HCT116 (cell line): ENCODE measurements at regions not wholly inside any gene's neighbourhood (a gene's known extent, or its start where the extent isn't known, plus 50 kb on each side); places are given as distances from the start of the nearest gene placed in this dataset.

ENCODE experiments used
- ATAC-seq: fragments of 200-7000 bp; cut with Tn5 transposase; 2 replicates; pipeline ENCODE4 v1.9.1; 2020; ENCODE audit warnings: mild to moderate bottlenecking, moderate library complexity
- BruUV-seq: library from RNA; stranded (reverse); fragments of 400-500 nt; replicated peaks from 2 replicates; lab custom pipeline; 2021; lab: Mats Ljungman, UMichigan
- CTCF ChIA-PET: fragments of 300-600 bp; sonication (Branson Sonifier 250); formaldehyde crosslinking; loops from one replicate; lab custom pipeline; 2021; ENCODE audit warnings: antibody characterized with exemption; lab: Charles Lee
- POLR2A ChIA-PET: fragments of 300-600, 350-600 bp; sonication (Branson Sonifier 250); formaldehyde crosslinking; loops from one replicate; lab custom pipeline; 2021; ENCODE audit warnings: antibody characterized with exemption; lab: Charles Lee
- RAD21 ChIA-PET, 2 experiments: fragments of 300-600 bp; sonication (Branson Sonifier 250); formaldehyde crosslinking; loops; one replicate each; lab custom pipeline; 2023; ENCODE audit warnings: low total read pairs in 2 of 2; ENCODE audit not compliant: uncharacterized antibody in 2 of 2, unreplicated experiment in 2 of 2, low non-redundant PET in 1 of 2; lab: Charles Lee
- DNase-seq: peaks from one replicate; pipeline ENCODE4 v3.0.0-alpha.2; 2010; ENCODE audit warnings: low read depth, low spot score
- H2AFZ ChIP-seq: fragments of 200-600 bp; shearing (Covaris generic), sonication (generic); 2 replicates; pipeline ENCODE4 v1.6.1; 2017; ENCODE audit warnings: low read depth, mixed run types, mixed read lengths, antibody characterized with exemption, low read length; ENCODE audit not compliant: poor library complexity, severe bottlenecking
- H3K27ac ChIP-seq: 2 replicates; pipeline ENCODE4 v1.5.1; 2012; ENCODE audit warnings: low read depth, low read length
- H3K27me3 ChIP-seq: fragments of 200-600 bp; sonication (generic); 2 replicates; pipeline ENCODE4 v1.6.1; 2016; ENCODE audit warnings: mixed run types, low read length, mixed read lengths; ENCODE audit not compliant: insufficient read depth
- H3K36me3 ChIP-seq, 2 experiments: fragments of 200-500 bp in 1 of 2; fragments of 200-600 bp in 1 of 2; sonication (Bioruptor generic) in 1 of 2; sonication (generic) in 1 of 2; 2 replicates each; pipeline versions ENCODE4 v1.5.1 to v1.6.1; 2014 to 2016; ENCODE audit warnings: low read length in 2 of 2, inconsistent platforms in 1 of 2, mixed read lengths in 1 of 2, mixed run types in 1 of 2; ENCODE audit not compliant: insufficient read depth in 2 of 2, control insufficient read depth in 1 of 2
- H3K4me1 ChIP-seq, 2 experiments: fragments of 200-600 bp in 1 of 2; sonication (generic) in 1 of 2; 2 replicates each; pipeline versions ENCODE4 v1.5.1 to v1.6.1; 2012 to 2017; ENCODE audit warnings: low read length in 2 of 2, inconsistent platforms in 1 of 2, mild to moderate bottlenecking in 1 of 2, mixed read lengths in 1 of 2, mixed run types in 1 of 2, moderate library complexity in 1 of 2; ENCODE audit not compliant: insufficient read depth in 2 of 2, control insufficient read depth in 1 of 2
- H3K4me2 ChIP-seq: fragments of 200-600 bp; sonication (generic); 2 replicates; pipeline ENCODE4 v1.6.1; 2017; ENCODE audit warnings: mixed run types, low read length, mixed read lengths
- H3K4me3 ChIP-seq, 2 experiments: fragments of 200-600 bp in 1 of 2; sonication (generic) in 1 of 2; replicated peaks in 1 of 2; 2 replicates each; pipeline ENCODE4 v1.5.1; 2011 to 2016; ENCODE audit warnings: low read length in 2 of 2, control low read depth in 1 of 2, low read depth in 1 of 2, mild to moderate bottlenecking in 1 of 2, mixed read lengths in 1 of 2, mixed run types in 1 of 2
- H3K79me2 ChIP-seq: fragments of 200-600 bp; sonication (generic); 2 replicates; pipeline ENCODE4 v1.6.1; 2017; ENCODE audit warnings: mild to moderate bottlenecking, mixed run types, low read length, moderate library complexity, mixed read lengths; ENCODE audit not compliant: insufficient read depth
- H3K9ac ChIP-seq: fragments of 200-600 bp; sonication (generic); 2 replicates; pipeline ENCODE4 v1.6.1; 2016; ENCODE audit warnings: low read length, mixed read lengths
- H3K9me2 ChIP-seq: fragments of 200-600 bp; sonication (generic), shearing (Covaris generic); 2 replicates; pipeline ENCODE4 v1.6.1; 2017; ENCODE audit warnings: mixed run types, mild to moderate bottlenecking, moderate library complexity; ENCODE audit not compliant: insufficient read depth
- H3K9me3 ChIP-seq, 2 experiments: fragments of 200-500 bp in 1 of 2; fragments of 200-600 bp in 1 of 2; sonication (Bioruptor generic) in 1 of 2; sonication (generic) in 1 of 2; 2 replicates each; pipeline ENCODE4 v1.6.1; 2014 to 2017; ENCODE audit warnings: low read length in 2 of 2, mixed read lengths in 2 of 2, inconsistent platforms in 1 of 2, low read depth in 1 of 2, mild to moderate bottlenecking in 1 of 2, mixed run types in 1 of 2, moderate library complexity in 1 of 2; ENCODE audit not compliant: control insufficient read depth in 1 of 2, insufficient read depth in 1 of 2
- H4K20me1 ChIP-seq: fragments of 200-600 bp; sonication (generic), shearing (Covaris generic); 2 replicates; pipeline ENCODE4 v1.6.1; 2017; ENCODE audit warnings: mixed run types, mild to moderate bottlenecking, moderate library complexity; ENCODE audit not compliant: insufficient read depth
- CBX3 ChIP-seq: IDR thresholded peaks from 2 replicates; pipeline ENCODE4 v1.6.1; 2012; ENCODE audit warnings: low read depth
- CTCF ChIP-seq, 3 experiments: fragments of 200-600 bp in 1 of 3; sonication (generic) in 1 of 3; IDR thresholded peaks in 2 of 3; conservative IDR thresholded peaks in 1 of 3; 2 replicates each; pipeline ENCODE4 v1.5.1; 2012 to 2017; ENCODE audit warnings: low read depth in 2 of 3, low read length in 2 of 3, antibody characterized with exemption in 1 of 3, borderline replicate concordance in 1 of 3, control low read depth in 1 of 3, mild to moderate bottlenecking in 1 of 3, mixed read lengths in 1 of 3, mixed run types in 1 of 3, moderate library complexity in 1 of 3; ENCODE audit not compliant: insufficient read depth in 1 of 3
- EZH2 ChIP-seq: fragments of 200-600 bp; sonication (generic); IDR thresholded peaks from 2 replicates; pipeline ENCODE4 v1.6.1; 2017; ENCODE audit warnings: antibody characterized with exemption, mixed run types
- EZH2phosphoT487 ChIP-seq: fragments of 200-600 bp; IDR thresholded peaks from 2 replicates; pipeline ENCODE4 v1.6.1; 2018; ENCODE audit warnings: antibody characterized with exemption, borderline replicate concordance
- POLR2A ChIP-seq: IDR thresholded peaks from 2 replicates; pipeline ENCODE4 v1.7.0; 2011; ENCODE audit warnings: borderline replicate concordance; ENCODE audit not compliant: insufficient read depth, insufficient read length; ENCODE audit errors: extremely low read depth
- POLR2AphosphoS5 ChIP-seq: IDR thresholded peaks from 2 replicates; pipeline ENCODE4 v1.6.1; 2011; ENCODE audit warnings: mild to moderate bottlenecking, low read depth, low read length, moderate library complexity
- RAD21 ChIP-seq: IDR thresholded peaks from 2 replicates; pipeline ENCODE4 v1.6.1; 2012; ENCODE audit warnings: low read depth, mild to moderate bottlenecking
- SP1 ChIP-seq: IDR thresholded peaks from 2 replicates; pipeline ENCODE4 v1.6.1; 2012; ENCODE audit warnings: low read depth
- SRF ChIP-seq: IDR thresholded peaks from 2 replicates; pipeline ENCODE4 v1.6.1; 2012; ENCODE audit warnings: low read depth
- intact Hi-C: fragments of 100-400 bp; cut with micrococcal nuclease; formaldehyde crosslinking; loops from 2 replicates; pipeline ENCODE4 v1.10.0; 2022
- TF ChIP-seq, protein P1 (sequence below): IDR thresholded peaks from 2 replicates; pipeline ENCODE4 v1.6.1; 2011; ENCODE audit warnings: mild to moderate bottlenecking, low read length, moderate library complexity; ENCODE audit not compliant: insufficient replicate concordance; ENCODE audit errors: extremely low read depth
- TF ChIP-seq, protein P2 (sequence below): IDR thresholded peaks from 2 replicates; pipeline ENCODE4 v1.6.1; 2012; ENCODE audit warnings: low read depth

DNA sequence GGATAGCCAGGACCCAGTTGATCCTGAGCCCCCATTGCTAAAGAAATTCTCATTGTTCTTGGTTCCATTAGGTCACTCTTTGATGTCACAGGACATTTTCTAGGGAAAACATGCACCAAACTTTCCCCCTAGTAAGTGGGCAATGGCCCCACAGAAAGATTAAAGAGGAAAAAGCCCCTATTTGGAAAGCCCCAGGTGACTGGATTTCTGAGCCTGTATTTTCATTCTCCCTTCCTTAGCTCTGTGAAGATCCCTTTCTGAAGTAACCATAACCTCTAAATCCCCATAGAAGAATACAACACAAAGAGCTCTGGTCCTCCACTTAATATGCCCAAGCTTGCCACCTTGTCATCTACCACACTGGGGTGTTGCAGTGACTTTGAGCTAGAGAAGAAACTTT is 232.3 kb upstream of the FGGY start:
- no peak for DNase-seq
- ChIA-PET POLR2A (no interaction called here), RAD21 (no interaction called here)
- Histone ChIP-seq H3K9me3 (no peaks in the 10 kb centered on the region), H2AFZ (no peak overlapping the region), H4K20me1 (no peaks in the 10 kb centered on the region), H3K36me3 (no peaks in the 10 kb centered on the region), H3K79me2 (no peaks in the 10 kb centered on the region), H3K4me3 (no peak overlapping the region), H3K4me2 (no peak overlapping the region), H3K27me3 (no peaks in the 10 kb centered on the region), H3K27ac (no peak overlapping the region), H3K9ac (no peak overlapping the region), H3K4me1 (peaks cover 0 to 7% of the 10 kb centered on the region in 2 experiments; a peak in 2 of 4 replicates)
- no TSS peak for BruUV-seq
- no peak for TF ChIP-seq POLR2A
- TF ChIP-seq, protein P1, sequence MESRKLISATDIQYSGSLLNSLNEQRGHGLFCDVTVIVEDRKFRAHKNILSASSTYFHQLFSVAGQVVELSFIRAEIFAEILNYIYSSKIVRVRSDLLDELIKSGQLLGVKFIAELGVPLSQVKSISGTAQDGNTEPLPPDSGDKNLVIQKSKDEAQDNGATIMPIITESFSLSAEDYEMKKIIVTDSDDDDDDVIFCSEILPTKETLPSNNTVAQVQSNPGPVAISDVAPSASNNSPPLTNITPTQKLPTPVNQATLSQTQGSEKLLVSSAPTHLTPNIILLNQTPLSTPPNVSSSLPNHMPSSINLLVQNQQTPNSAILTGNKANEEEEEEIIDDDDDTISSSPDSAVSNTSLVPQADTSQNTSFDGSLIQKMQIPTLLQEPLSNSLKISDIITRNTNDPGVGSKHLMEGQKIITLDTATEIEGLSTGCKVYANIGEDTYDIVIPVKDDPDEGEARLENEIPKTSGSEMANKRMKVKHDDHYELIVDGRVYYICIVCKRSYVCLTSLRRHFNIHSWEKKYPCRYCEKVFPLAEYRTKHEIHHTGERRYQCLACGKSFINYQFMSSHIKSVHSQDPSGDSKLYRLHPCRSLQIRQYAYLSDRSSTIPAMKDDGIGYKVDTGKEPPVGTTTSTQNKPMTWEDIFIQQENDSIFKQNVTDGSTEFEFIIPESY = no peak
- no peak for TF ChIP-seq RAD21
- TF ChIP-seq EZH2 = no peak
- no peak for TF ChIP-seq CBX3
- TF ChIP-seq EZH2phosphoT487 = no peak
- no peak for TF ChIP-seq SRF
- TF ChIP-seq POLR2AphosphoS5 = no peak
- TF ChIP-seq, all 23 proteins: peak for 0
- intact Hi-C loops = no loop called here
- CTCF ChIA-PET = no interaction called here
- no peaks in the 10 kb centered on the region for H3K9me2 ChIP-seq
- no peak for ATAC-seq

- ChIA-PET POLR2A (no interaction called here), RAD21 (no interaction called here), CTCF (no interaction called here)
- Histone ChIP-seq H3K36me3 (no peaks in the 10 kb centered on the region), H3K9me2 (no peaks in the 10 kb centered on the region), H3K9ac (no peak overlapping the region), H4K20me1 (no peaks in the 10 kb centered on the region), H3K4me2 (no peak overlapping the region), H3K27ac (no peak overlapping the region), H3K9me3 (no peaks in the 10 kb centered on the region), H3K4me1 (peaks cover 0 to 7% of the 10 kb centered on the region in 2 experiments; a peak in 2 of 4 replicates), H3K27me3 (no peaks in the 10 kb centered on the region), H3K79me2 (no peaks in the 10 kb centered on the region), H3K4me3 (no peak overlapping the region), H2AFZ (no peak overlapping the region)
- DNase-seq = no peak
- no TSS peak for BruUV-seq
- intact Hi-C loops = no loop called here
- no peak for ATAC-seq
- TF ChIP-seq, protein P2, sequence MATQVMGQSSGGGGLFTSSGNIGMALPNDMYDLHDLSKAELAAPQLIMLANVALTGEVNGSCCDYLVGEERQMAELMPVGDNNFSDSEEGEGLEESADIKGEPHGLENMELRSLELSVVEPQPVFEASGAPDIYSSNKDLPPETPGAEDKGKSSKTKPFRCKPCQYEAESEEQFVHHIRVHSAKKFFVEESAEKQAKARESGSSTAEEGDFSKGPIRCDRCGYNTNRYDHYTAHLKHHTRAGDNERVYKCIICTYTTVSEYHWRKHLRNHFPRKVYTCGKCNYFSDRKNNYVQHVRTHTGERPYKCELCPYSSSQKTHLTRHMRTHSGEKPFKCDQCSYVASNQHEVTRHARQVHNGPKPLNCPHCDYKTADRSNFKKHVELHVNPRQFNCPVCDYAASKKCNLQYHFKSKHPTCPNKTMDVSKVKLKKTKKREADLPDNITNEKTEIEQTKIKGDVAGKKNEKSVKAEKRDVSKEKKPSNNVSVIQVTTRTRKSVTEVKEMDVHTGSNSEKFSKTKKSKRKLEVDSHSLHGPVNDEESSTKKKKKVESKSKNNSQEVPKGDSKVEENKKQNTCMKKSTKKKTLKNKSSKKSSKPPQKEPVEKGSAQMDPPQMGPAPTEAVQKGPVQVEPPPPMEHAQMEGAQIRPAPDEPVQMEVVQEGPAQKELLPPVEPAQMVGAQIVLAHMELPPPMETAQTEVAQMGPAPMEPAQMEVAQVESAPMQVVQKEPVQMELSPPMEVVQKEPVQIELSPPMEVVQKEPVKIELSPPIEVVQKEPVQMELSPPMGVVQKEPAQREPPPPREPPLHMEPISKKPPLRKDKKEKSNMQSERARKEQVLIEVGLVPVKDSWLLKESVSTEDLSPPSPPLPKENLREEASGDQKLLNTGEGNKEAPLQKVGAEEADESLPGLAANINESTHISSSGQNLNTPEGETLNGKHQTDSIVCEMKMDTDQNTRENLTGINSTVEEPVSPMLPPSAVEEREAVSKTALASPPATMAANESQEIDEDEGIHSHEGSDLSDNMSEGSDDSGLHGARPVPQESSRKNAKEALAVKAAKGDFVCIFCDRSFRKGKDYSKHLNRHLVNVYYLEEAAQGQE = no peak
- TF ChIP-seq SP1 (no peak), CTCF (IDR thresholded peaks at IDR 0.05 in 2 of 3, conservative IDR thresholded peaks at IDR 0.05 in 1 of 3; ENCODE audit: borderline replicate concordance in 1 of 3, insufficient read depth in 1 of 3, low read depth in 2 of 3, low read length in 2 of 3) (no peak)
Measured at GRCh38 chr1:59066236-59066635, 230.7 kb upstream of the FGGY start.
